GM19324 (cell line): ENCODE measurements at regions not wholly inside any gene's neighbourhood (a gene's known extent, or its start where the extent isn't known, plus 50 kb on each side); places are given as distances from the start of the nearest gene placed in this dataset.
A peak's percentile ranks its signal among the peaks of the same experiment; 100 is the strongest.
"Not testable (repeated sequence)": the region's sequence is repeated elsewhere in the genome, so short reads cannot be mapped to it uniquely, and the experiment has no call there.

Experiments
- ATAC-seq: cut with Tn5 transposase; IDR thresholded peaks from one replicate; pipeline ENCODE4 v1.9.1; 2021; ENCODE audit warnings: mild to moderate bottlenecking, moderate library complexity; ENCODE audit not compliant: unreplicated experiment, low FRiP score

- no peak for ATAC-seq
These were observed 341.6 kb downstream of the SOX9 start for GRCh38 chr17:72462407-72462806.

- ATAC-seq = no peak
These were observed 342.0 kb downstream of the SOX9 start for GRCh38 chr17:72462814-72463213.

GRCh38 chr17:72463287-72464102 lies 342.7 kb downstream of the SOX9 start:
- ATAC-seq = peak; percentile 52

- not testable (repeated sequence) for ATAC-seq
These were observed 343.4 kb downstream of the SOX9 start for GRCh38 chr17:72464221-72464620.

- ATAC-seq = no peak
These were observed 344.6 kb downstream of the SOX9 start for GRCh38 chr17:72465191-72466024.

GRCh38 chr17:72466199-72466598 lies 345.4 kb downstream of the SOX9 start:
- peak; percentile 61 for ATAC-seq

GRCh38 chr17:72466606-72467005 lies 345.8 kb downstream of the SOX9 start:
- no peak for ATAC-seq

GRCh38 chr17:72467841-72468653 lies 347.2 kb downstream of the SOX9 start:
- no peak for ATAC-seq

- no peak for ATAC-seq
These were observed 348.0 kb downstream of the SOX9 start for GRCh38 chr17:72468841-72469240.

- ATAC-seq = no peak
These were observed 349.4 kb downstream of the SOX9 start for GRCh38 chr17:72470121-72470705.

- ATAC-seq = no peak
These were observed 349.9 kb downstream of the SOX9 start for GRCh38 chr17:72470734-72471133.

GRCh38 chr17:72471296-72471695 lies 350.5 kb downstream of the SOX9 start:
- ATAC-seq = no peak

- no peak for ATAC-seq
These were observed 351.3 kb downstream of the SOX9 start for GRCh38 chr17:72472106-72472505.

- not testable (repeated sequence) for ATAC-seq
These were observed 352.1 kb downstream of the SOX9 start for GRCh38 chr17:72472853-72473390.

- ATAC-seq = no peak
These were observed 353.4 kb downstream of the SOX9 start for GRCh38 chr17:72474243-72474642.

GRCh38 chr17:72474719-72475477 lies 354.1 kb downstream of the SOX9 start:
- no peak for ATAC-seq

GRCh38 chr17:72476134-72476533 lies 355.3 kb downstream of the SOX9 start:
- ATAC-seq = no peak

GRCh38 chr17:72476575-72476986 lies 355.8 kb downstream of the SOX9 start:
- no peak for ATAC-seq

- no peak for ATAC-seq
These were observed 356.7 kb downstream of the SOX9 start for GRCh38 chr17:72477491-72477890.
